Peyer's patch (tissue), 4 donors: ENCODE measurements at regions not wholly inside any gene's neighbourhood (a gene's known extent, or its start where the extent isn't known, plus 50 kb on each side); places are given as distances from the start of the nearest gene placed in this dataset.

Experiments used
- DNase-seq, 3 donors: peaks; one replicate each; pipeline ENCODE4 v3.0.0-alpha.2; 2017 to 2019
- H3K27ac ChIP-seq, 4 donors: fragments of 200-600 bp; sonication (generic); one replicate each; pipeline ENCODE4 v1.5.1; 2016 to 2019
- H3K27me3 ChIP-seq, 2 donors: fragments of 200-600 bp; sonication (generic); one replicate each; pipeline ENCODE4 v1.5.1; 2019
- H3K36me3 ChIP-seq, 3 donors: fragments of 200-600 bp; sonication (generic); one replicate each; pipeline ENCODE4 v1.5.1; 2016 to 2019
- H3K4me1 ChIP-seq, 4 donors: fragments of 200-600 bp; sonication (generic); one replicate each; pipeline ENCODE4 v1.5.1; 2016 to 2019
- H3K4me3 ChIP-seq, 4 donors: fragments of 200-600 bp; sonication (generic); 1 replicate in 3 of 4; 2 replicates in 1 of 4; pipeline ENCODE4 v1.5.1; 2016 to 2019; ENCODE audit warnings: mild to moderate bottlenecking in 1 of 4
- H3K9me3 ChIP-seq, 4 donors: fragments of 200-600 bp; sonication (generic); one replicate each; pipeline ENCODE4 v1.5.1; 2016 to 2019; ENCODE audit warnings: mild to moderate bottlenecking in 1 of 4
- POLR2A ChIP-seq, 2 donors: fragments of 450-650 bp; IDR thresholded peaks; one replicate each; pipeline ENCODE4 v1.5.1; 2017; ENCODE audit warnings: antibody characterized with exemption in 2 of 2, mild to moderate bottlenecking in 2 of 2, moderate library complexity in 2 of 2
- TF ChIP-seq, protein P1 (sequence below), 6 experiments: fragments of 450-650 bp in 4 of 6; fragments of 200-600 bp in 2 of 6; sonication (generic) in 1 of 6; IDR thresholded peaks; one replicate each; pipeline ENCODE4 v1.5.1; 2017 to 2019; ENCODE audit warnings: antibody characterized with exemption in 6 of 6, mild to moderate bottlenecking in 3 of 6, moderate library complexity in 1 of 6

DNA sequence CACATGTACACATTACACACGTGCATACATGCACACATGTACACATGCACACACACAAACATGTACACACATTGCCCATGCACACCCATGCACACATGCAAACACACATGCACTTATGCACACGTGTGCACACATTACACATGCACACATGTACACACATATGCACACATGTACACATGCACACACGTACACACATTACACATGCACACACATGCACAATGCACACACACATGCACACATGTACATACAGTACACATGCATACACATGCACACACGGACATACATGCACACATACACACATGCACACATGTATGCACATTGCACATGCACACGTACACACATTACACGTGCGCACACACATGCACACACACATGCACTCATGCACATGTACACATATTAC lies 95.3 kb upstream of the TTC34 start:
- H3K36me3 ChIP-seq, result no peaks in the 10 kb centered on the region
- no peaks in the 10 kb centered on the region for H3K27me3 ChIP-seq
- H3K9me3 ChIP-seq, result no peaks in the 10 kb centered on the region
- H3K4me3 ChIP-seq, result no peak overlapping the region
- H3K4me1 ChIP-seq, result no peaks in the 10 kb centered on the region
- DNase-seq, result no peak
- TF ChIP-seq, protein P1, sequence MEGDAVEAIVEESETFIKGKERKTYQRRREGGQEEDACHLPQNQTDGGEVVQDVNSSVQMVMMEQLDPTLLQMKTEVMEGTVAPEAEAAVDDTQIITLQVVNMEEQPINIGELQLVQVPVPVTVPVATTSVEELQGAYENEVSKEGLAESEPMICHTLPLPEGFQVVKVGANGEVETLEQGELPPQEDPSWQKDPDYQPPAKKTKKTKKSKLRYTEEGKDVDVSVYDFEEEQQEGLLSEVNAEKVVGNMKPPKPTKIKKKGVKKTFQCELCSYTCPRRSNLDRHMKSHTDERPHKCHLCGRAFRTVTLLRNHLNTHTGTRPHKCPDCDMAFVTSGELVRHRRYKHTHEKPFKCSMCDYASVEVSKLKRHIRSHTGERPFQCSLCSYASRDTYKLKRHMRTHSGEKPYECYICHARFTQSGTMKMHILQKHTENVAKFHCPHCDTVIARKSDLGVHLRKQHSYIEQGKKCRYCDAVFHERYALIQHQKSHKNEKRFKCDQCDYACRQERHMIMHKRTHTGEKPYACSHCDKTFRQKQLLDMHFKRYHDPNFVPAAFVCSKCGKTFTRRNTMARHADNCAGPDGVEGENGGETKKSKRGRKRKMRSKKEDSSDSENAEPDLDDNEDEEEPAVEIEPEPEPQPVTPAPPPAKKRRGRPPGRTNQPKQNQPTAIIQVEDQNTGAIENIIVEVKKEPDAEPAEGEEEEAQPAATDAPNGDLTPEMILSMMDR (IDR thresholded peaks at IDR 0.05), result no peak
- TF ChIP-seq POLR2A (IDR thresholded peaks at IDR 0.05), result no peak
- no peak overlapping the region for H3K27ac ChIP-seq

DNA sequence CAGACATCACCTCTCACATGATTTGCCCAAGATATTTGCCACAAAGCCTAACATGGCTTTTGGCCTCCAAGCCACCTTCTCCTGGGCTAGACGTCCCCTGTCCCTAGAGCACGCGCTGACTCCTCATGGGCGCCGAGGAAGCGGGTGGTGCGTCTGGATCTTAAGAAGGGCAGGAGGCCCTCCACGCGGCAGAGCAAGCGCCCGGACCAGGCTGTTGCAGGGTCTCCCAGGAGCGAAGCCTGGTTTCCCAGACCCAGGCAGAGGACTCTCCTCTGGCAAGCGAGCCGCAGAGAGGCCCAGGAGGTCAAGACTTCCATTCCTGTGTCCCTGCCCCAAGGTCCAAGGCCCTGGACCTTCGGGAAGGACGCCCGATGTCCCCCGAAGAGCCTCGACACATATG lies 101.7 kb upstream of the TTC34 start:
- Histone ChIP-seq H3K27ac (no peak overlapping the region), H3K4me3 (no peak overlapping the region), H3K27me3 (no peaks in the 10 kb centered on the region), H3K36me3 (no peaks in the 10 kb centered on the region), H3K9me3 (no peaks in the 10 kb centered on the region), H3K4me1 (no peaks in the 10 kb centered on the region)
- no peak for TF ChIP-seq POLR2A (IDR thresholded peaks at IDR 0.05)
- TF ChIP-seq, protein P1 (IDR thresholded peaks at IDR 0.05), result no peak
- no peak for DNase-seq

DNA sequence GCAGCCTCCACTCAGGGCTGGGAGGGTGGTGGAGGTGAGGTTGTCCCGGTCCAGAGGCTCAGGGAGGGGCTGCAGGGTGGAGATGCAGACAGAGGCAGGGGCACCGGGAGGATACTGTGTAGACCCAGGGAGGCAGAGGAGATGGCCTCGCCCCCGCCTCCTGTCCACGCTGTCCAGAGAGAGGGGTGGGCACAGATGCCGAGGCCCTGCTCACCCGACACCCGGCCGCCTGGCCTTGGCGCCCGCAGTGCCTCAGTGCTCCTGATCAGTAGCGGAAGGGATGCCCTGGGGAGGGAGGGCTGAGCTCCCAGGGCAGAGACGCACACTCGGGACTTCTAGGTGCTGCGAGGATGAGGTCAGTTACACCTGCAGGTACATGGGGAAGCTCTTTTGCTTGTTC lies 102.7 kb upstream of the TTC34 start:
- H3K4me1 ChIP-seq, result no peaks in the 10 kb centered on the region
- DNase-seq, result no peak
- no peak overlapping the region for H3K27ac ChIP-seq
- no peaks in the 10 kb centered on the region for H3K36me3 ChIP-seq
- no peak overlapping the region for H3K4me3 ChIP-seq
- no peaks in the 10 kb centered on the region for H3K9me3 ChIP-seq
- TF ChIP-seq, protein P1 (IDR thresholded peaks at IDR 0.05), result no peak
- TF ChIP-seq POLR2A (IDR thresholded peaks at IDR 0.05), result no peak
- H3K27me3 ChIP-seq, result no peaks in the 10 kb centered on the region

DNA sequence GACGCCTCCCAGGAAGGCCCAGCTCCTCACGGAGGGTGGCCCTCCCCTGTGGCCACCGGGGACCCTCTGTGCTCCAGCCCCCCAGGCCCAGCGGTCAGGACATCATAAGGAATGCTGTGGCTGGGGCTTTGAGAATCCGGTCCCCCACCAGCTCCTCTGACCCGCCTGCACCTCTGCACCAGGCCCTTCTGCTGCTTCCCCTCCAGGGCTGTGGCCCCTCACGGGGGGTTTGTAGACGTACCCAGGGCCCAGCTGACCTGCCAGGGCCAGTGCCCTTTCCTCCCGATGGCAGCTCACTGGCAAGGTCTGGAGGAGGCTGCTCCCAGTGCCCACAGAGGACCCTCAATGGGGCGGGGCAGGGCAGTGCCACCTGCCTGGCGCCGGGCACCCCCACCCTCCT lies 103.9 kb upstream of the TTC34 start:
- Histone ChIP-seq H3K27me3 (no peaks in the 10 kb centered on the region), H3K36me3 (no peaks in the 10 kb centered on the region), H3K4me3 (no peak overlapping the region), H3K4me1 (no peaks in the 10 kb centered on the region), H3K9me3 (no peaks in the 10 kb centered on the region), H3K27ac (no peak overlapping the region)
- TF ChIP-seq POLR2A (IDR thresholded peaks at IDR 0.05), result no peak
- TF ChIP-seq, protein P1 (IDR thresholded peaks at IDR 0.05), result no peak
- DNase-seq, result no peak

DNA sequence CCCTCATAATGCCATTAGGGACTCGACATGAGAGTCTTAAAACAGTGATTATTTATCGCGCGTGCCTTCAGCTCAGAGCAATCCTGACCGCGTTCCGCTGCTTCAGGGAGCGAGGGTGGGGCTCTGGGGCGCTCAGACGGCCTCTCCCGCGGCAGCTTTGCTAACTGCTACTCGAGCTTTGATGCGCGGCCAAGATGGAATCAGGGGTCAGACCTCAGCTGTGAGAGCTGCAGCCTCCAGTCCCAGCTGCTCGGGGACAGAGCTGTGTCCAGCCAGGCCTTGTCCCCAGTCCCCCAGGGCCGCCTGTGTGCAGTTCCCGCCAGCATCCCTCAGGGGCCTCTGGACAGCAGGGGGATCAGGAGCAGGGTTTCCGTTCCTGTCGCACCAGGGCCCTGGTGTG lies 104.6 kb upstream of the TTC34 start:
- Histone ChIP-seq H3K9me3 (no peaks in the 10 kb centered on the region), H3K27ac (no peak overlapping the region), H3K4me1 (no peaks in the 10 kb centered on the region), H3K27me3 (no peaks in the 10 kb centered on the region), H3K4me3 (no peak overlapping the region), H3K36me3 (no peaks in the 10 kb centered on the region)
- DNase-seq, result no peak
- no peak for TF ChIP-seq POLR2A (IDR thresholded peaks at IDR 0.05)
- TF ChIP-seq, protein P1 (IDR thresholded peaks at IDR 0.05), result no peak

DNA sequence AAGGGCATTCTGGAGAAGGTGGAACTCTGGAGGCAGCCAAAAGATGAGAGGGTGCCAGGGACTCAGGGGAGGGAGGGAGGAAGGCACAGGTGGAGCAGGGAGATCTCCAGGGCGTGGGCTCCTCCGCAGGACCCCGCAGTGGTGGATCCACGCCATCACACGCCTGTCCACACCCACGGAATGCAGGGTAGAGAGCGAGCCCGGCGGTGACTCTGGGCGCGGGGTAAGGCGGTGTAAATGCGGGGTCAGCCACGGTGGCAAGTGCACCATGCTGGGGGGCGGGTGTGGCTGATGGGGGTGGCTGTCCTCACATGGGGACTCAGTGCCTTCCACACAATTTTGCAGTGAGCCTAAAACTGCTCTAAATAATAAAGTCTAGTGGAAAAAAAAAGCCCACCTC lies 105.1 kb upstream of the TTC34 start:
- Histone ChIP-seq H3K27me3 (no peaks in the 10 kb centered on the region), H3K27ac (no peak overlapping the region), H3K4me3 (no peak overlapping the region), H3K36me3 (no peaks in the 10 kb centered on the region), H3K9me3 (no peaks in the 10 kb centered on the region), H3K4me1 (no peaks in the 10 kb centered on the region)
- no peak for TF ChIP-seq POLR2A (IDR thresholded peaks at IDR 0.05)
- TF ChIP-seq, protein P1 (IDR thresholded peaks at IDR 0.05), result no peak
- DNase-seq, result no peak
